ENCODE measurements at regions not wholly inside any gene's neighbourhood (a gene's known extent, or its start where the extent isn't known, plus 50 kb on each side); places are given as distances from the start of the nearest gene placed in this dataset.
"Not testable (repeated sequence)": the region's sequence is repeated elsewhere in the genome, so short reads cannot be mapped to it uniquely, and the experiment has no call there.

GRCh38 chr13:21913010-21913409 is 242.1 kb downstream of the FGF9 start:
- DNase-seq (ENCODE audit: low spot score): no peak

- DNase-seq (ENCODE audit: low spot score): no peak
Measured at GRCh38 chr13:21917086-21918015, 246.5 kb downstream of the FGF9 start.

- DNase-seq (ENCODE audit: low spot score): not testable (repeated sequence)
Measured at GRCh38 chr13:21920802-21921201, 249.9 kb downstream of the FGF9 start.

- DNase-seq (ENCODE audit: low spot score): no peak
Measured at GRCh38 chr13:21924958-21925357, 254.1 kb downstream of the FGF9 start.

- no peak for DNase-seq (ENCODE audit: low spot score)
Measured at GRCh38 chr13:21925720-21926119, 254.8 kb downstream of the FGF9 start.

GRCh38 chr13:21929400-21929799 is 258.5 kb downstream of the FGF9 start:
- no peak for DNase-seq (ENCODE audit: low spot score)

GRCh38 chr13:21930536-21930935 is 259.7 kb downstream of the FGF9 start:
- DNase-seq (ENCODE audit: low spot score): no peak

GRCh38 chr13:21932578-21932977 is 261.7 kb downstream of the FGF9 start:
- DNase-seq (ENCODE audit: low spot score): no peak

- DNase-seq (ENCODE audit: low spot score): no peak
Measured at GRCh38 chr13:21932996-21933395, 262.1 kb downstream of the FGF9 start.

GRCh38 chr13:21934284-21934683 is 263.4 kb downstream of the FGF9 start:
- no peak for DNase-seq (ENCODE audit: low spot score)

GRCh38 chr13:21936674-21937073 is 265.8 kb downstream of the FGF9 start:
- DNase-seq (ENCODE audit: low spot score): no peak

- DNase-seq (ENCODE audit: low spot score): no peak
Measured at GRCh38 chr13:21938168-21938567, 267.3 kb downstream of the FGF9 start.

GRCh38 chr13:21938636-21939035 is 267.8 kb downstream of the FGF9 start:
- no peak for DNase-seq (ENCODE audit: low spot score)

- DNase-seq (ENCODE audit: low spot score): no peak
Measured at GRCh38 chr13:21942061-21942460, 271.2 kb downstream of the FGF9 start.

- no peak for DNase-seq (ENCODE audit: low spot score)
Measured at GRCh38 chr13:21944610-21945009, 273.7 kb downstream of the FGF9 start.

- no peak for DNase-seq (ENCODE audit: low spot score)
Measured at GRCh38 chr13:21945195-21945594, 274.3 kb downstream of the FGF9 start.

- DNase-seq (ENCODE audit: low spot score): no peak
Measured at GRCh38 chr13:21946964-21947363, 276.1 kb downstream of the FGF9 start.

- no peak for DNase-seq (ENCODE audit: low spot score)
Measured at GRCh38 chr13:21948769-21949474, 278.0 kb downstream of the FGF9 start.

GRCh38 chr13:21949818-21950429 is 279.1 kb downstream of the FGF9 start:
- DNase-seq (ENCODE audit: low spot score): no peak

GRCh38 chr13:21956666-21957065 is 285.8 kb downstream of the FGF9 start:
- DNase-seq (ENCODE audit: low spot score): no peak

GRCh38 chr13:21957833-21958232 is 287.0 kb downstream of the FGF9 start:
- DNase-seq (ENCODE audit: low spot score): no peak

- no peak for DNase-seq (ENCODE audit: low spot score)
Measured at GRCh38 chr13:21960108-21960507, 289.2 kb downstream of the FGF9 start.

GRCh38 chr13:21964686-21965085 is 293.8 kb downstream of the FGF9 start:
- DNase-seq (ENCODE audit: low spot score): no peak

Data from activated CD4-positive, alpha-beta T cell treated with anti-CD3 and anti-CD28 coated beads, Interleukin-2, Interleukin-4, amounts not matched to agents 100 ng/mL and 50 ng/mL, durations not matched to agents 16 hours and 8 hours (primary cell).